ENCODE measurements at regions not wholly inside any gene's neighbourhood (a gene's known extent, or its start where the extent isn't known, plus 50 kb on each side); places are given as distances from the start of the nearest gene placed in this dataset.

DNA sequence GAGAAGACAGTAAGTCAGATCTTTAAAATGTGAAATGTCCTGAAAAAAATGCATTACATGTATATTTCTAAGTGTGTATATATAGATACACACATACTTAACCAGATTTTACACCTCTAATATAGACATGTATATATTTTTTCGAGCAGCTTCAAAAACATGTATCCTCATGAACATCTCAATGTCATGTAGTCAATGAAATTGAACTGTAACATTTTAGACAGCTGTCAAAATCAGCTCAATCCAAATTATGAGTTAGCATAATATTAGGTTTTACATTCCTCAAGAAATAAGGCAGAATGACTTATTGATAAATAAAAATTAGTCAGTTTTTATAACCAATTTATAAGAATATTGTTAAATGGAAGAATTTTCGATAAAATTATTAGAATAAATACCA is 665.7 kb downstream of the BRINP3 start:
- DNase-seq (no peak), ATAC-seq (ENCODE audit: low read depth) (no peak)
- TF ChIP-seq, protein P1, sequence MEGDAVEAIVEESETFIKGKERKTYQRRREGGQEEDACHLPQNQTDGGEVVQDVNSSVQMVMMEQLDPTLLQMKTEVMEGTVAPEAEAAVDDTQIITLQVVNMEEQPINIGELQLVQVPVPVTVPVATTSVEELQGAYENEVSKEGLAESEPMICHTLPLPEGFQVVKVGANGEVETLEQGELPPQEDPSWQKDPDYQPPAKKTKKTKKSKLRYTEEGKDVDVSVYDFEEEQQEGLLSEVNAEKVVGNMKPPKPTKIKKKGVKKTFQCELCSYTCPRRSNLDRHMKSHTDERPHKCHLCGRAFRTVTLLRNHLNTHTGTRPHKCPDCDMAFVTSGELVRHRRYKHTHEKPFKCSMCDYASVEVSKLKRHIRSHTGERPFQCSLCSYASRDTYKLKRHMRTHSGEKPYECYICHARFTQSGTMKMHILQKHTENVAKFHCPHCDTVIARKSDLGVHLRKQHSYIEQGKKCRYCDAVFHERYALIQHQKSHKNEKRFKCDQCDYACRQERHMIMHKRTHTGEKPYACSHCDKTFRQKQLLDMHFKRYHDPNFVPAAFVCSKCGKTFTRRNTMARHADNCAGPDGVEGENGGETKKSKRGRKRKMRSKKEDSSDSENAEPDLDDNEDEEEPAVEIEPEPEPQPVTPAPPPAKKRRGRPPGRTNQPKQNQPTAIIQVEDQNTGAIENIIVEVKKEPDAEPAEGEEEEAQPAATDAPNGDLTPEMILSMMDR (IDR thresholded peaks at IDR 0.05): no peak
- ChIA-PET POLR2A (no interaction called here), CTCF (no interaction called here)
- no peaks in the 10 kb centered on the region for H3K9me3 Mint-ChIP-seq
- H3K4me1 Mint-ChIP-seq: no peaks in the 10 kb centered on the region
- H3K27ac Mint-ChIP-seq: no peak overlapping the region
- intact Hi-C loops (cut with micrococcal nuclease): no loop called here
- H3K36me3 Mint-ChIP-seq (ENCODE audit: low read depth): no peaks in the 10 kb centered on the region
- H3K27me3 Mint-ChIP-seq: no peaks in the 10 kb centered on the region
- no peak overlapping the region for H3K4me3 Mint-ChIP-seq

- TF ChIP-seq, protein P1 (IDR thresholded peaks at IDR 0.05): no peak
- ATAC-seq (ENCODE audit: low read depth) (no peak), DNase-seq (no peak)
- Mint-ChIP-seq H3K27ac (no peak overlapping the region), H3K4me1 (no peaks in the 10 kb centered on the region), H3K27me3 (no peaks in the 10 kb centered on the region), H3K36me3 (ENCODE audit: low read depth) (no peaks in the 10 kb centered on the region), H3K4me3 (no peak overlapping the region), H3K9me3 (peaks cover 4% of the 10 kb centered on the region)
- intact Hi-C loops (cut with micrococcal nuclease): no loop called here
- ChIA-PET CTCF (no interaction called here), POLR2A (no interaction called here)
Observed at GRCh38 chr1:189816558-189816957, 661.1 kb downstream of the BRINP3 start.

DNA sequence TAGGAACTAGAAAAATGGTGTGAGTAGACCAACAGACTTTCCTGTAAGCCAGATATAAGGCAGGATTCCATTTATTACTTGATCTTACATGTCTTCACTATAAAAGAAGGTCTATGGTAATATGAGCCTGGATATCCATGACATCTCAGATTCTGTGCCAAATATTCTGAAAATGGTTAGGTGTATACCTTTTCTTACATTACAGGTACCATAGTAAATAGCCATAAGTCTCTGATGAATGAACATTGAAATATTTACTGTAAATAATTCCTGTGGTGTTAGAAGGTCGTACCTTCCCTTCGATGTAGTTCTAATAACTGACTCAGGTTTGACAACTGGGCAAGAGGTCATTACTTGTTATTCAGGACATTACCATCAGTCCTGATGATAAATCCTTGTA is 657.9 kb downstream of the BRINP3 start:
- no peak overlapping the region for H3K27ac Mint-ChIP-seq
- ATAC-seq (ENCODE audit: low read depth) (no peak), DNase-seq (no peak)
- ChIA-PET POLR2A (no interaction called here), CTCF (no interaction called here)
- no peaks in the 10 kb centered on the region for H3K36me3 Mint-ChIP-seq (ENCODE audit: low read depth)
- H3K4me1 Mint-ChIP-seq: no peaks in the 10 kb centered on the region
- no peak overlapping the region for H3K4me3 Mint-ChIP-seq
- TF ChIP-seq, protein P1 (IDR thresholded peaks at IDR 0.05): no peak
- H3K9me3 Mint-ChIP-seq: peaks cover 4% of the 10 kb centered on the region
- no peaks in the 10 kb centered on the region for H3K27me3 Mint-ChIP-seq
- intact Hi-C loops (cut with micrococcal nuclease): no loop called here

DNA sequence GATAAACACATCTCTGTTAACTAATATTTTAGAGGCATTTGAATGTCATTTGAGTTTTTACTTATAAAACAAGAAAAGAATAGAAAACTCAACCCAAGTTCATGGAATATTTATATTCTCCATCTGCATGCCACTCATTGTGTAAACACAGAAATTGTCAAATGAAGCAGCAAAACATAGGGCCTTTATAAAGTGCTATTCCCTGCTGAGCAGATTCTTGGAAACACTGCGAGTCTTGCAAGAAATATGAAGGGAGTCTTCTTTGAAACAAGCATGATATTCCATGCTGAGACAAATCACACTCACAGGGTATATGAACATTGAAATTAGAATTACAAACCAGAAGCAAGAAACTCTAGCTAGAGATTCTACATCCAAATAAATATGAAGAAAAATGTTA is 655.8 kb downstream of the BRINP3 start:
- peaks cover 6% of the 10 kb centered on the region for H3K9me3 Mint-ChIP-seq
- intact Hi-C loops (cut with micrococcal nuclease): no loop called here
- CTCF ChIA-PET: no interaction called here

DNA sequence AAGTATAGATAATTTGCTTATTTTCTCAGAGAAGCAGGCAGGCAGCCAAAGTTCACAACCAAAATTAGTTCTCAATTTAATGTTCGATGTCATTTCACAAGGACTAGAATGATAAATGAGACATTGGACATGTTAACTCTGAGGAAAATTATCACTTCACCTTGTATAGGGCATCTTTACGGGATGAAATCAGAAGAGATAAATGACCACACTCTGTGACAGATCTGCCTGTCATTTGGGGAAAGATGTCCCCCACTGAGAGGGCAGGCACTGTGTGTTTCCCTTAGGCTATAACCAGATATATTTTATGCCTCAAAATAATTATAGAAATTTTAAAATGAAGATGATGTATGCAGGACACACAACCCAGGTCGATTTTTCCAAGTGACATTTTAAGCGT is 642.9 kb downstream of the BRINP3 start:
- Mint-ChIP-seq H3K4me1 (no peaks in the 10 kb centered on the region), H3K4me3 (no peak overlapping the region), H3K27ac (no peak overlapping the region), H3K27me3 (no peaks in the 10 kb centered on the region), H3K9me3 (peaks cover 3% of the 10 kb centered on the region), H3K36me3 (ENCODE audit: low read depth) (no peaks in the 10 kb centered on the region)
- ChIA-PET POLR2A (no interaction called here), CTCF (no interaction called here)
- DNase-seq: no peak
- intact Hi-C loops (cut with micrococcal nuclease): no loop called here
- TF ChIP-seq, protein P1 (IDR thresholded peaks at IDR 0.05): no peak
- ATAC-seq (ENCODE audit: low read depth): no peak

More for the DNA sequence above, 655.8 kb downstream of the BRINP3 start:
- POLR2A ChIA-PET: no interaction called here
- Mint-ChIP-seq H3K27ac (no peak overlapping the region), H3K4me1 (no peaks in the 10 kb centered on the region), H3K36me3 (ENCODE audit: low read depth) (no peaks in the 10 kb centered on the region), H3K4me3 (no peak overlapping the region), H3K27me3 (no peaks in the 10 kb centered on the region)
- DNase-seq (no peak), ATAC-seq (ENCODE audit: low read depth) (no peak)
- TF ChIP-seq, protein P1 (IDR thresholded peaks at IDR 0.05): no peak

All from activated B cell treated with CpG ODN at 0.5 μM for 24 hours (primary cell).